ENCODE measurements at regions not wholly inside any gene's neighbourhood (a gene's known extent, or its start where the extent isn't known, plus 50 kb on each side); places are given as distances from the start of the nearest gene placed in this dataset.

- no peak overlapping the region for H3K9ac ChIP-seq (ENCODE audit: insufficient read depth, low read depth, low read length)
- in situ Hi-C loops (cut with HindIII; ENCODE audit: extremely low pct_ligation_motif_present, low pct_unique_long_range_greater_than_20kb), result no loop called here
- ChIA-PET POLR2A (no interaction called here), CTCF (ENCODE audit: low intra/inter-chr PET ratio, low total read pairs) (no interaction called here)
- H3K27ac ChIP-seq (ENCODE audit: extremely low read length, insufficient read depth, low read length), result no peak overlapping the region
- H3K27me3 ChIP-seq (ENCODE audit: control insufficient read depth in 1 of 2, insufficient read depth in 2 of 2, low read length in 2 of 2), result no peaks in the 10 kb centered on the region
- intact Hi-C loops (cut with micrococcal nuclease; ENCODE audit: unreplicated experiment), result no loop called here
- H4K20me1 ChIP-seq (ENCODE audit: insufficient read depth, low read length), result no peaks in the 10 kb centered on the region
- H3K4me3 ChIP-seq (replicated peaks in 1 of 3; ENCODE audit: insufficient read depth in 1 of 3, low read depth in 2 of 3, low read length in 3 of 3), result no peak overlapping the region
- no peaks in the 10 kb centered on the region for H3K9me3 ChIP-seq (ENCODE audit: low read length)
- H3K4me1 ChIP-seq (ENCODE audit: insufficient read depth, low read length), result no peaks in the 10 kb centered on the region
- DNase-seq (ENCODE audit: low spot score) (no peak), FAIRE-seq (no peak), ATAC-seq (no peak)
- no TSS peak for BruUV-seq (replicated peaks)
- H2AFZ ChIP-seq (ENCODE audit: low read length), result no peak overlapping the region
- no peak overlapping the region for H3K4me2 ChIP-seq (ENCODE audit: low read depth, low read length)
- H3K79me2 ChIP-seq (ENCODE audit: insufficient read depth, low read length), result no peaks in the 10 kb centered on the region
- no peaks in the 10 kb centered on the region for H3K36me3 ChIP-seq (replicated peaks in 1 of 2; ENCODE audit: control insufficient read depth in 1 of 2, insufficient read depth in 2 of 2, low read length in 2 of 2)
- WGBS (ENCODE audit: low lambda C conversion rate), result 18% methylated on average over 5 of the region's 5 CpGs
- TF ChIP-seq THAP11 (CRISPR knock-in tag; IDR thresholded peaks at IDR 0.05) (no peak), ATF2 (CRISPR knock-in tag; IDR thresholded peaks at IDR 0.05) (no peak), NFAT5 (CRISPR knock-in tag; IDR thresholded peaks at IDR 0.05) (no peak), ZXDC (CRISPR knock-in tag; IDR thresholded peaks at IDR 0.05) (no peak), DMAP1 (CRISPR knock-in tag; IDR thresholded peaks at IDR 0.05) (no peak), RAD51 (IDR thresholded peaks at IDR 0.05; ENCODE audit: borderline replicate concordance) (no peak)
These were observed 144.4 kb downstream of the GMNC start for GRCh38 chr3:190718097-190718496.

Data from HepG2 (cell line).